Skin epidermis (tissue), 12 donors: ENCODE measurements at regions not wholly inside any gene's neighbourhood (a gene's known extent, or its start where the extent isn't known, plus 50 kb on each side); places are given as distances from the start of the nearest gene placed in this dataset.

Experiments used
- H3K27ac ChIP-seq, 21 experiments: fragments of 200-600 bp; sonication (generic) in 11 of 21; one replicate each; pipeline ENCODE4 v1.5.0; 2020; ENCODE audit warnings: mild to moderate bottlenecking in 3 of 21, inconsistent platforms in 2 of 21, moderate library complexity in 2 of 21
- H3K4me3 ChIP-seq, 7 experiments: fragments of 200-600 bp; sonication (generic) in 2 of 7; one replicate each; pipeline ENCODE4 v1.5.0; 2020; ENCODE audit warnings: inconsistent platforms in 2 of 7, mild to moderate bottlenecking in 2 of 7, moderate library complexity in 1 of 7

- Histone ChIP-seq H3K27ac (no peak overlapping the region), H3K4me3 (no peak overlapping the region)
These were observed 127.5 kb downstream of the RDH14 start for GRCh38 chr2:18432999-18433398.

GRCh38 chr2:18430996-18431748 is 129.3 kb downstream of the RDH14 start:
- H3K4me3 ChIP-seq = no peak overlapping the region
- H3K27ac ChIP-seq = no peak overlapping the region

GRCh38 chr2:18428516-18428915 is 131.9 kb downstream of the RDH14 start:
- no peak overlapping the region for H3K27ac ChIP-seq
- no peak overlapping the region for H3K4me3 ChIP-seq

- no peak overlapping the region for H3K4me3 ChIP-seq
- H3K27ac ChIP-seq = no peak overlapping the region
These were observed 132.7 kb downstream of the RDH14 start for GRCh38 chr2:18427762-18428161.

GRCh38 chr2:18426174-18426573 is 134.3 kb downstream of the RDH14 start:
- Histone ChIP-seq H3K27ac (no peak overlapping the region), H3K4me3 (no peak overlapping the region)

GRCh38 chr2:18425210-18425703 is 135.2 kb downstream of the RDH14 start:
- H3K4me3 ChIP-seq = no peak overlapping the region
- H3K27ac ChIP-seq = no peak overlapping the region

GRCh38 chr2:18423636-18424035 is 136.8 kb downstream of the RDH14 start:
- H3K4me3 ChIP-seq = no peak overlapping the region

GRCh38 chr2:18422432-18423165 is 137.9 kb downstream of the RDH14 start:
- H3K27ac ChIP-seq = no peak overlapping the region

More at GRCh38 chr2:18423636-18424035, 136.8 kb downstream of the RDH14 start:
- no peak overlapping the region for H3K27ac ChIP-seq

GRCh38 chr2:18413676-18414396 is 146.6 kb downstream of the RDH14 start:
- H3K27ac ChIP-seq = peak overlapping the region in 3 of 21 experiments; percentile 9 to 56 (median 23)
- no peak overlapping the region for H3K4me3 ChIP-seq

More at GRCh38 chr2:18422432-18423165, 137.9 kb downstream of the RDH14 start:
- no peak overlapping the region for H3K4me3 ChIP-seq

GRCh38 chr2:18412980-18413675 is 147.3 kb downstream of the RDH14 start:
- H3K27ac ChIP-seq = peak overlapping the region in 2 of 21 experiments; percentile 23 to 56
- H3K4me3 ChIP-seq = no peak overlapping the region

GRCh38 chr2:18411626-18412025 is 148.8 kb downstream of the RDH14 start:
- no peak overlapping the region for H3K4me3 ChIP-seq
- H3K27ac ChIP-seq = no peak overlapping the region

- Histone ChIP-seq H3K4me3 (no peak overlapping the region), H3K27ac (no peak overlapping the region)
These were observed 149.9 kb downstream of the RDH14 start for GRCh38 chr2:18410543-18410942.

GRCh38 chr2:18408638-18409037 is 151.8 kb downstream of the RDH14 start:
- Histone ChIP-seq H3K27ac (no peak overlapping the region), H3K4me3 (no peak overlapping the region)

- H3K27ac ChIP-seq = no peak overlapping the region
- H3K4me3 ChIP-seq = no peak overlapping the region
These were observed 154.2 kb downstream of the RDH14 start for GRCh38 chr2:18406219-18406618.

- H3K27ac ChIP-seq = peak overlapping the region in 1 of 21 experiments; percentile 4
These were observed 155.7 kb downstream of the RDH14 start for GRCh38 chr2:18404708-18405107.

GRCh38 chr2:18403921-18404522 is 156.4 kb downstream of the RDH14 start:
- Histone ChIP-seq H3K27ac (peak overlapping the region in 2 of 21 experiments; percentile 4 to 46), H3K4me3 (no peak overlapping the region)

More at GRCh38 chr2:18404708-18405107, 155.7 kb downstream of the RDH14 start:
- H3K4me3 ChIP-seq = no peak overlapping the region

GRCh38 chr2:18402831-18403230 is 157.6 kb downstream of the RDH14 start:
- no peak overlapping the region for H3K4me3 ChIP-seq
- H3K27ac ChIP-seq = peak overlapping the region in 1 of 21 experiments; percentile 31

- no peak overlapping the region for H3K4me3 ChIP-seq
- H3K27ac ChIP-seq = no peak overlapping the region
These were observed 159.0 kb downstream of the RDH14 start for GRCh38 chr2:18401471-18401870.

GRCh38 chr2:18399601-18400000 is 160.9 kb downstream of the RDH14 start:
- no peak overlapping the region for H3K4me3 ChIP-seq

More at GRCh38 chr2:18399601-18400000, 160.9 kb downstream of the RDH14 start:
- H3K27ac ChIP-seq = no peak overlapping the region
